OCI-LY3 (cell line): ENCODE measurements at regions not wholly inside any gene's neighbourhood (a gene's known extent, or its start where the extent isn't known, plus 50 kb on each side); places are given as distances from the start of the nearest gene placed in this dataset.

Experiments used
- H2AFZ ChIP-seq: fragments of 200-600, 300-600 bp; shearing (Covaris generic); 2 replicates; pipeline ENCODE4 v1.6.0; 2014; ENCODE audit warnings: antibody characterized with exemption, low read depth, low read length
- H3K27ac ChIP-seq: fragments of 200-600, 300-600 bp; sonication (generic); 2 replicates; pipeline ENCODE4 v1.5.1; 2014; ENCODE audit warnings: mild to moderate bottlenecking, low read length, moderate library complexity, mixed read lengths
- H3K27me3 ChIP-seq: fragments of 200-600, 300-600 bp; sonication (generic); 2 replicates; pipeline ENCODE4 v1.6.1; 2014; ENCODE audit warnings: low read depth, low read length, mixed read lengths
- H3K36me3 ChIP-seq: fragments of 200-600, 300-600 bp; sonication (generic); replicated peaks from 2 replicates; pipeline ENCODE3; 2014; ENCODE audit warnings: low read depth, low read length, mixed read lengths
- H3K4me1 ChIP-seq: fragments of 300-600, 200-600 bp; sonication (generic); 2 replicates; pipeline ENCODE4 v1.6.1; 2014; ENCODE audit warnings: low read length, mixed read lengths
- H3K4me2 ChIP-seq: fragments of 200-600, 300-600 bp; sonication (generic); 2 replicates; pipeline ENCODE4 v1.6.1; 2014; ENCODE audit warnings: low read length, mixed read lengths
- H3K4me3 ChIP-seq: fragments of 300-600, 200-600 bp; sonication (generic); 2 replicates; pipeline ENCODE4 v1.5.1; 2014; ENCODE audit warnings: antibody characterized with exemption, mild to moderate bottlenecking, low read length, moderate library complexity
- H3K79me2 ChIP-seq: fragments of 300-600, 200-600 bp; shearing (Covaris generic); 2 replicates; pipeline ENCODE4 v1.6.1; 2014; ENCODE audit warnings: mild to moderate bottlenecking, low read length, mixed read lengths
- H3K9ac ChIP-seq: fragments of 300-600, 200-600 bp; shearing (Covaris generic); 2 replicates; pipeline ENCODE4 v1.6.0; 2014; ENCODE audit warnings: mild to moderate bottlenecking, low read length, moderate library complexity
- H3K9me3 ChIP-seq: fragments of 200-600, 300-600 bp; shearing (Covaris generic); 2 replicates; pipeline ENCODE4 v1.6.1; 2014; ENCODE audit warnings: low read length, mixed read lengths; ENCODE audit not compliant: insufficient read depth
- H4K20me1 ChIP-seq: fragments of 200-600, 300-600 bp; sonication (generic); 2 replicates; pipeline ENCODE4 v1.6.1; 2016; ENCODE audit warnings: low read length, mixed read lengths; ENCODE audit not compliant: insufficient read depth
- EZH2phosphoT487 ChIP-seq: fragments of 200-600 bp; shearing (Covaris generic); IDR thresholded peaks from 2 replicates; pipeline ENCODE4 v1.6.1; 2018; ENCODE audit warnings: antibody characterized with exemption, mixed run types, low read depth
- TF ChIP-seq, protein P1 (sequence below): fragments of 200-600, 300-600 bp; sonication (generic); IDR thresholded peaks from 2 replicates; pipeline ENCODE4 v1.5.1; 2014; ENCODE audit warnings: antibody characterized with exemption, low read length, low read depth

DNA sequence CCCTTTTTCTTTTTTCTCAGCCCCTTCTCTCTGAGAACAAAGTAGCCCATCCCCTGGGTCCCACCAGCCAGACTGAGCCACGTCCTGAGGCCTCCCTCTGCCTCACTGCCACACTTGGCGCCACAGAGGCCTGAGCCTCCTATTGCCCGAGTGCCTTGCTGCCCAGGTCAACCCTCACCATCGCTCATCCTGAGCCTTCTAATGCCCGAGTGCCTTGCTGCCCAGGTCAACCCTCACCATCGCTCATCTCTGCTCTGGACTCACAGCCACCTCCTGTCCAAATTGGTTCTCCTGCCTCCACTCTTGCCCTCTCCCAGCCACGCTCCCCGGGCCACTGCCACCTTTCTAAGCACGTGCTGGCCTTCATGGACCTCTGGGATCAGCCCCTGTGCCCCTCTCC, 53.2 kb upstream of the SMNDC1 start:
- H3K4me1 ChIP-seq: peaks cover 77% of the 10 kb centered on the region
- H3K27me3 ChIP-seq: no peaks in the 10 kb centered on the region
- no peaks in the 10 kb centered on the region for H3K79me2 ChIP-seq
- peak overlapping the region; percentile 95 for H3K9ac ChIP-seq
- no peak overlapping the region for H2AFZ ChIP-seq
- H3K4me2 ChIP-seq: peak overlapping the region; percentile 97
- peak overlapping the region; percentile 73; the same call in 1 of the 2 replicates for H3K4me3 ChIP-seq
- H4K20me1 ChIP-seq: no peaks in the 10 kb centered on the region
- H3K27ac ChIP-seq: peak overlapping the region; percentile 98
- H3K9me3 ChIP-seq: peaks cover 2% of the 10 kb centered on the region; the same call in 1 of the 2 replicates
- no peak for TF ChIP-seq EZH2phosphoT487
- TF ChIP-seq, protein P1, sequence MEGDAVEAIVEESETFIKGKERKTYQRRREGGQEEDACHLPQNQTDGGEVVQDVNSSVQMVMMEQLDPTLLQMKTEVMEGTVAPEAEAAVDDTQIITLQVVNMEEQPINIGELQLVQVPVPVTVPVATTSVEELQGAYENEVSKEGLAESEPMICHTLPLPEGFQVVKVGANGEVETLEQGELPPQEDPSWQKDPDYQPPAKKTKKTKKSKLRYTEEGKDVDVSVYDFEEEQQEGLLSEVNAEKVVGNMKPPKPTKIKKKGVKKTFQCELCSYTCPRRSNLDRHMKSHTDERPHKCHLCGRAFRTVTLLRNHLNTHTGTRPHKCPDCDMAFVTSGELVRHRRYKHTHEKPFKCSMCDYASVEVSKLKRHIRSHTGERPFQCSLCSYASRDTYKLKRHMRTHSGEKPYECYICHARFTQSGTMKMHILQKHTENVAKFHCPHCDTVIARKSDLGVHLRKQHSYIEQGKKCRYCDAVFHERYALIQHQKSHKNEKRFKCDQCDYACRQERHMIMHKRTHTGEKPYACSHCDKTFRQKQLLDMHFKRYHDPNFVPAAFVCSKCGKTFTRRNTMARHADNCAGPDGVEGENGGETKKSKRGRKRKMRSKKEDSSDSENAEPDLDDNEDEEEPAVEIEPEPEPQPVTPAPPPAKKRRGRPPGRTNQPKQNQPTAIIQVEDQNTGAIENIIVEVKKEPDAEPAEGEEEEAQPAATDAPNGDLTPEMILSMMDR: no peak
- no peaks in the 10 kb centered on the region for H3K36me3 ChIP-seq

DNA sequence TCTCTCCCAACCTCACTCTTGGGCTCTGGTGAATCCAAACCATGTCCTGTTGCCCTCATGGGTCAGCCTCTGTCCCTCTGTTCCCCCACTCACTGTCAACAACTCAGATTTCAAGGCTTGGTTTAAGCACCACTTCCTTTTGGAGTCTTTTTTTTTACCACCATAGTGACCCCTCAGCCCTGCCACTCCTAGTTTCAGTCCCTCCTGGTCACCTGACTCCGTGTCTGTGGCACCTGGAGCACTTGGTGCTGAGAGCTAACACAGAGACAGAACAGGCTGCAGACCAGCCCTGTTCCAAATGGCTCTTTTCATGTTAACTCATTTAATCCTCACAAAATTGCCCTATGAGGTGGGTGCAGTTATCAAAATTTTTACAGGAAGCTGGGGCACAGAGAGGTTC, 53.6 kb upstream of the SMNDC1 start:
- H2AFZ ChIP-seq: no peak overlapping the region
- peak overlapping the region; percentile 98 for H3K27ac ChIP-seq
- H3K4me2 ChIP-seq: peak overlapping the region; percentile 97

GRCh38 chr10:110358869-110359629, 54.3 kb upstream of the SMNDC1 start:
- peaks cover 2% of the 10 kb centered on the region; the same call in 1 of the 2 replicates for H3K9me3 ChIP-seq

More for the DNA sequence above, 53.6 kb upstream of the SMNDC1 start:
- Histone ChIP-seq H3K9ac (peak overlapping the region; percentile 95), H3K36me3 (no peaks in the 10 kb centered on the region), H4K20me1 (no peaks in the 10 kb centered on the region), H3K9me3 (peaks cover 2% of the 10 kb centered on the region; the same call in 1 of the 2 replicates), H3K4me3 (peak overlapping the region; percentile 22; the same call in 1 of the 2 replicates), H3K27me3 (no peaks in the 10 kb centered on the region), H3K79me2 (no peaks in the 10 kb centered on the region), H3K4me1 (peaks cover 72% of the 10 kb centered on the region)
- TF ChIP-seq, protein P1: no peak
- no peak for TF ChIP-seq EZH2phosphoT487

More at GRCh38 chr10:110358869-110359629, 54.3 kb upstream of the SMNDC1 start:
- peak overlapping the region; percentile 97 for H3K4me2 ChIP-seq
- no peak overlapping the region for H2AFZ ChIP-seq
- no peaks in the 10 kb centered on the region for H3K79me2 ChIP-seq
- no peaks in the 10 kb centered on the region for H3K36me3 ChIP-seq
- no peaks in the 10 kb centered on the region for H4K20me1 ChIP-seq
- peaks cover 65% of the 10 kb centered on the region for H3K4me1 ChIP-seq
- peak overlapping the region; percentile 22; the same call in 1 of the 2 replicates for H3K4me3 ChIP-seq
- TF ChIP-seq, protein P1: no peak
- TF ChIP-seq EZH2phosphoT487: no peak
- peak overlapping the region; percentile 95; the same call in 1 of the 2 replicates for H3K9ac ChIP-seq
- H3K27ac ChIP-seq: peak overlapping the region; percentile 98
- no peaks in the 10 kb centered on the region for H3K27me3 ChIP-seq
